H9 (cell line): ENCODE measurements at regions not wholly inside any gene's neighbourhood (a gene's known extent, or its start where the extent isn't known, plus 50 kb on each side); places are given as distances from the start of the nearest gene placed in this dataset.

Source experiments
- DNase-seq: peaks from one replicate; pipeline ENCODE4 v3.0.0-alpha.2; 2017
- H2AFZ ChIP-seq: one replicate; pipeline ENCODE4 v1.6.1; 2013; ENCODE audit warnings: mild to moderate bottlenecking, low read length, control low read depth, moderate library complexity
- H2AK5ac ChIP-seq: 2 replicates; pipeline ENCODE4 v1.6.1; 2013; ENCODE audit warnings: low read length, control low read depth, mixed read lengths; ENCODE audit not compliant: insufficient read length
- H2BK120ac ChIP-seq: one replicate; pipeline ENCODE4 v1.6.1; 2013; ENCODE audit warnings: low read depth, mild to moderate bottlenecking, low read length, control low read depth, inconsistent platforms; ENCODE audit not compliant: poor library complexity, severe bottlenecking
- H2BK12ac ChIP-seq: 2 replicates; pipeline ENCODE4 v1.6.1; 2013; ENCODE audit warnings: low read length, control low read depth, mixed read lengths, low read depth; ENCODE audit not compliant: insufficient read length
- H2BK15ac ChIP-seq: 2 replicates; pipeline ENCODE4 v1.6.1; 2013; ENCODE audit warnings: low read depth, low read length, control low read depth
- H2BK20ac ChIP-seq: one replicate; pipeline ENCODE4 v1.6.1; 2013; ENCODE audit warnings: low read depth, mild to moderate bottlenecking, low read length, control low read depth, inconsistent platforms; ENCODE audit not compliant: poor library complexity, severe bottlenecking
- H2BK5ac ChIP-seq: 2 replicates; pipeline ENCODE4 v1.6.1; 2013; ENCODE audit warnings: low read length, control low read depth, mixed read lengths; ENCODE audit not compliant: insufficient read length
- H3K14ac ChIP-seq: 2 replicates; pipeline ENCODE4 v1.6.1; 2013; ENCODE audit warnings: low read length, control low read depth; ENCODE audit not compliant: insufficient read depth
- H3K18ac ChIP-seq: 2 replicates; pipeline ENCODE4 v1.6.1; 2013; ENCODE audit warnings: low read depth, mild to moderate bottlenecking, mixed read lengths, low read length, control low read depth; ENCODE audit not compliant: insufficient read length
- H3K23ac ChIP-seq: 2 replicates; pipeline ENCODE4 v1.6.1; 2013; ENCODE audit warnings: low read length, control low read depth, mixed read lengths, low read depth; ENCODE audit not compliant: insufficient read length
- H3K23me2 ChIP-seq: 2 replicates; pipeline ENCODE4 v1.6.1; 2013; ENCODE audit warnings: low read depth, mild to moderate bottlenecking, mixed read lengths, low read length, control low read depth; ENCODE audit not compliant: insufficient read length, poor library complexity, severe bottlenecking
- H3K27ac ChIP-seq: 2 replicates; pipeline ENCODE4 v1.5.1; 2013; ENCODE audit warnings: low read length, control low read depth, mixed read lengths, low read depth; ENCODE audit not compliant: insufficient read length
- H3K27me3 ChIP-seq: 2 replicates; pipeline ENCODE4 v1.6.1; 2013; ENCODE audit warnings: low read length, control low read depth, inconsistent platforms; ENCODE audit not compliant: insufficient read depth
- H3K4ac ChIP-seq: 2 replicates; pipeline ENCODE4 v1.6.1; 2013; ENCODE audit warnings: low read depth, mild to moderate bottlenecking, control low read depth, inconsistent platforms, low read length, moderate library complexity
- H3K4me1 ChIP-seq: 2 replicates; pipeline ENCODE4 v1.6.1; 2013; ENCODE audit warnings: low read length, control low read depth, inconsistent platforms; ENCODE audit not compliant: insufficient read depth
- H3K4me2 ChIP-seq: 2 replicates; pipeline ENCODE4 v1.6.1; 2013; ENCODE audit warnings: low read length, control low read depth, mixed read lengths; ENCODE audit not compliant: insufficient read length, insufficient read depth
- H3K56ac ChIP-seq: 2 replicates; pipeline ENCODE4 v1.6.1; 2013; ENCODE audit warnings: low read depth, mild to moderate bottlenecking, mixed read lengths, low read length, control low read depth; ENCODE audit not compliant: insufficient read length
- H3K79me1 ChIP-seq: 2 replicates; pipeline ENCODE4 v1.6.1; 2013; ENCODE audit warnings: low read depth, mild to moderate bottlenecking, moderate library complexity, low read length, control low read depth, inconsistent platforms; ENCODE audit not compliant: insufficient read depth, poor library complexity, severe bottlenecking
- H3K79me2 ChIP-seq: 2 replicates; pipeline ENCODE4 v1.6.1; 2013; ENCODE audit warnings: low read length, control low read depth, inconsistent platforms; ENCODE audit not compliant: insufficient read depth
- H3K9ac ChIP-seq: 2 replicates; pipeline ENCODE4 v1.6.1; 2013; ENCODE audit warnings: low read length, control low read depth, mixed read lengths; ENCODE audit not compliant: insufficient read length; ENCODE audit errors: extremely low read depth
- H3K9me3 ChIP-seq: one replicate; pipeline ENCODE4 v1.6.1; 2013; ENCODE audit warnings: low read depth, low read length, inconsistent platforms; ENCODE audit not compliant: control insufficient read depth
- H3T11ph ChIP-seq: one replicate; pipeline ENCODE4 v1.6.1; 2013; ENCODE audit warnings: mild to moderate bottlenecking, low read length, control low read depth, inconsistent platforms
- H4K20me1 ChIP-seq: one replicate; pipeline ENCODE4 v1.6.1; 2013; ENCODE audit not compliant: control insufficient read depth, insufficient read length, insufficient read depth
- H4K5ac ChIP-seq: 2 replicates; pipeline ENCODE4 v1.6.1; 2013; ENCODE audit warnings: low read depth, mild to moderate bottlenecking, mixed read lengths, low read length, control low read depth; ENCODE audit not compliant: insufficient read length
- H4K8ac ChIP-seq: replicated peaks from 2 replicates; pipeline ENCODE4 v1.6.1; 2013; ENCODE audit warnings: low read length, control low read depth, mixed read lengths, low read depth; ENCODE audit not compliant: insufficient read length
- H4K91ac ChIP-seq: 2 replicates; pipeline ENCODE4 v1.6.1; 2013; ENCODE audit warnings: low read depth, mild to moderate bottlenecking, moderate library complexity, mixed read lengths, low read length, control low read depth; ENCODE audit not compliant: insufficient read length
- H3K27ac Mint-ChIP-seq, 3 experiments: 2 replicates in 2 of 3; 3 replicates in 1 of 3; pipeline ENCODE4 v1.8.0; 2020 to 2021; ENCODE audit warnings: mixed read lengths in 3 of 3, mild to moderate bottlenecking in 1 of 3, moderate library complexity in 1 of 3
- H3K27me3 Mint-ChIP-seq: 2 replicates; pipeline ENCODE4 v1.8.0; 2021; ENCODE audit warnings: low read depth, mild to moderate bottlenecking, moderate library complexity, mixed read lengths
- H3K36me3 Mint-ChIP-seq, 3 experiments: 2 replicates in 2 of 3; 3 replicates in 1 of 3; pipeline ENCODE4 v1.8.0; 2020 to 2021; ENCODE audit warnings: low read depth in 3 of 3, mixed read lengths in 3 of 3; ENCODE audit not compliant: insufficient read depth in 1 of 3
- H3K4me1 Mint-ChIP-seq, 2 experiments: 2 replicates each; pipeline ENCODE4 v1.8.0; 2020; ENCODE audit warnings: mixed read lengths in 2 of 2
- H3K4me3 Mint-ChIP-seq, 2 experiments: 2 replicates in 1 of 2; 3 replicates in 1 of 2; pipeline ENCODE4 v1.8.0; 2020 to 2021; ENCODE audit warnings: mild to moderate bottlenecking in 2 of 2, mixed read lengths in 2 of 2, moderate library complexity in 1 of 2
- H3K9me3 Mint-ChIP-seq, 2 experiments: 2 replicates in 1 of 2; 3 replicates in 1 of 2; pipeline ENCODE4 v1.8.0; 2020; ENCODE audit warnings: mild to moderate bottlenecking in 2 of 2, mixed read lengths in 2 of 2, moderate library complexity in 1 of 2
- TF ChIP-seq, protein P1 (sequence below): fragments of 200-600 bp; sonication (generic); conservative IDR thresholded peaks from 3 replicates; pipeline ENCODE4 v1.8.0; 2021; ENCODE audit warnings: antibody characterized with exemption, mild to moderate bottlenecking

GRCh38 chr16:10332241-10332640, 53.6 kb upstream of the ATF7IP2 start:
- Histone ChIP-seq H3K14ac (no peak overlapping the region), H3K9me3 (no peaks in the 10 kb centered on the region), H3K56ac (no peak overlapping the region), H2AK5ac (no peak overlapping the region), H4K8ac (no peak overlapping the region), H2BK20ac (no peak overlapping the region), H2BK12ac (no peak overlapping the region), H2BK5ac (no peak overlapping the region), H3K79me2 (no peaks in the 10 kb centered on the region), H3K18ac (no peak overlapping the region), H3K4me1 (no peaks in the 10 kb centered on the region), H4K91ac (no peak overlapping the region), H3K23ac (no peak overlapping the region), H3K9ac (no peak overlapping the region), H4K5ac (no peak overlapping the region), H3K23me2 (no peaks in the 10 kb centered on the region), H3K27me3 (no peaks in the 10 kb centered on the region), H3K4ac (no peak overlapping the region), H4K20me1 (no peaks in the 10 kb centered on the region), H2BK15ac (no peak overlapping the region), H2BK120ac (no peak overlapping the region), H3K79me1 (no peaks in the 10 kb centered on the region), H3K27ac (no peak overlapping the region), H3T11ph (no peak overlapping the region), H3K4me2 (no peak overlapping the region), H2AFZ (no peak overlapping the region)
- no peak overlapping the region for H3K27ac Mint-ChIP-seq
- peaks cover 0 to 5% of the 10 kb centered on the region in 2 experiments; a peak in 2 of 4 replicates for H3K4me1 Mint-ChIP-seq
- no peaks in the 10 kb centered on the region; a peak in 1 of 5 replicates for H3K9me3 Mint-ChIP-seq
- H3K27me3 Mint-ChIP-seq, result no peaks in the 10 kb centered on the region
- H3K36me3 Mint-ChIP-seq, result no peaks in the 10 kb centered on the region
- DNase-seq, result no peak
- no peak overlapping the region for H3K4me3 Mint-ChIP-seq
- TF ChIP-seq, protein P1, sequence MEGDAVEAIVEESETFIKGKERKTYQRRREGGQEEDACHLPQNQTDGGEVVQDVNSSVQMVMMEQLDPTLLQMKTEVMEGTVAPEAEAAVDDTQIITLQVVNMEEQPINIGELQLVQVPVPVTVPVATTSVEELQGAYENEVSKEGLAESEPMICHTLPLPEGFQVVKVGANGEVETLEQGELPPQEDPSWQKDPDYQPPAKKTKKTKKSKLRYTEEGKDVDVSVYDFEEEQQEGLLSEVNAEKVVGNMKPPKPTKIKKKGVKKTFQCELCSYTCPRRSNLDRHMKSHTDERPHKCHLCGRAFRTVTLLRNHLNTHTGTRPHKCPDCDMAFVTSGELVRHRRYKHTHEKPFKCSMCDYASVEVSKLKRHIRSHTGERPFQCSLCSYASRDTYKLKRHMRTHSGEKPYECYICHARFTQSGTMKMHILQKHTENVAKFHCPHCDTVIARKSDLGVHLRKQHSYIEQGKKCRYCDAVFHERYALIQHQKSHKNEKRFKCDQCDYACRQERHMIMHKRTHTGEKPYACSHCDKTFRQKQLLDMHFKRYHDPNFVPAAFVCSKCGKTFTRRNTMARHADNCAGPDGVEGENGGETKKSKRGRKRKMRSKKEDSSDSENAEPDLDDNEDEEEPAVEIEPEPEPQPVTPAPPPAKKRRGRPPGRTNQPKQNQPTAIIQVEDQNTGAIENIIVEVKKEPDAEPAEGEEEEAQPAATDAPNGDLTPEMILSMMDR, result no peak
